Inferior parietal cortex (tissue), 1 donor: ENCODE measurements at regions not wholly inside any gene's neighbourhood (a gene's known extent, or its start where the extent isn't known, plus 50 kb on each side); places are given as distances from the start of the nearest gene placed in this dataset.

Experiments
- DNase-seq: peaks from one replicate; pipeline ENCODE4 v3.0.0-alpha.2; 2016; ENCODE audit errors: extremely low spot score

GRCh38 chr1:3954170-3955169 lies 54.4 kb upstream of the C1orf174 start:
- DNase-seq = no peak

GRCh38 chr1:3955196-3955772 lies 55.2 kb upstream of the C1orf174 start:
- DNase-seq = no peak

GRCh38 chr1:3956527-3957170 lies 56.6 kb upstream of the C1orf174 start:
- DNase-seq = no peak

- no peak for DNase-seq
These were observed 59.3 kb upstream of the C1orf174 start for GRCh38 chr1:3959361-3959760.

- DNase-seq = no peak
These were observed 63.5 kb upstream of the C1orf174 start for GRCh38 chr1:3963554-3963953.

GRCh38 chr1:3965693-3966092 lies 65.6 kb upstream of the C1orf174 start:
- no peak for DNase-seq

- no peak for DNase-seq
These were observed 68.8 kb upstream of the C1orf174 start for GRCh38 chr1:3968851-3969250.

- DNase-seq = no peak
These were observed 71.9 kb upstream of the C1orf174 start for GRCh38 chr1:3971981-3972380.

- no peak for DNase-seq
These were observed 76.0 kb upstream of the C1orf174 start for GRCh38 chr1:3975903-3976630.

GRCh38 chr1:3976821-3977220 lies 76.7 kb upstream of the C1orf174 start:
- no peak for DNase-seq

- no peak for DNase-seq
These were observed 78.3 kb upstream of the C1orf174 start for GRCh38 chr1:3978196-3978989.

- DNase-seq = no peak
These were observed 78.9 kb upstream of the C1orf174 start for GRCh38 chr1:3978990-3979325.

GRCh38 chr1:3981261-3981660 lies 81.2 kb upstream of the C1orf174 start:
- no peak for DNase-seq

GRCh38 chr1:3981746-3982505 lies 81.9 kb upstream of the C1orf174 start:
- DNase-seq = no peak

- DNase-seq = no peak
These were observed 83.1 kb upstream of the C1orf174 start for GRCh38 chr1:3983181-3983580.

- DNase-seq = no peak
These were observed 84.5 kb upstream of the C1orf174 start for GRCh38 chr1:3984586-3984985.

- no peak for DNase-seq
These were observed 86.7 kb upstream of the C1orf174 start for GRCh38 chr1:3986686-3987218.

- DNase-seq = no peak
These were observed 87.7 kb upstream of the C1orf174 start for GRCh38 chr1:3987669-3988235.

- DNase-seq = no peak
These were observed 88.4 kb upstream of the C1orf174 start for GRCh38 chr1:3988431-3988830.

- DNase-seq = no peak
These were observed 89.4 kb upstream of the C1orf174 start for GRCh38 chr1:3989465-3989864.
